Uterus (tissue), 2 donors: ENCODE measurements at regions not wholly inside any gene's neighbourhood (a gene's known extent, or its start where the extent isn't known, plus 50 kb on each side); places are given as distances from the start of the nearest gene placed in this dataset.

ENCODE experiments used
- CTCF ChIP-seq, 4 experiments: fragments of 200-600 bp in 2 of 4; fragments of 450-650 bp in 2 of 4; sonication (generic) in 2 of 4; IDR thresholded peaks; one replicate each; pipeline ENCODE4 v1.5.1; 2016 to 2019; ENCODE audit warnings: antibody characterized with exemption in 4 of 4, mild to moderate bottlenecking in 2 of 4, moderate library complexity in 1 of 4
- POLR2A ChIP-seq, 2 donors: fragments of 450-650 bp; IDR thresholded peaks; one replicate each; pipeline ENCODE4 v1.6.1; 2016; ENCODE audit warnings: antibody characterized with exemption in 2 of 2, mild to moderate bottlenecking in 1 of 2, moderate library complexity in 1 of 2

- TF ChIP-seq POLR2A (IDR thresholded peaks at IDR 0.05) (no peak), CTCF (IDR thresholded peaks at IDR 0.05) (no peak)
Observed at GRCh38 chr12:127857661-127858060, 409.3 kb upstream of the TMEM132C start.
